Endodermal cell (in vitro differentiated cells): ENCODE measurements at regions not wholly inside any gene's neighbourhood (a gene's known extent, or its start where the extent isn't known, plus 50 kb on each side); places are given as distances from the start of the nearest gene placed in this dataset.

ENCODE experiments used
- DNase-seq: peaks from one replicate; pipeline ENCODE4 v3.0.0-alpha.2; 2017
- H3K27ac ChIP-seq: 2 replicates; pipeline ENCODE4 v1.5.1; 2013; ENCODE audit warnings: mild to moderate bottlenecking, low read depth, low read length, moderate library complexity
- H3K27me3 ChIP-seq: 2 replicates; pipeline ENCODE4 v1.6.1; 2013; ENCODE audit warnings: mild to moderate bottlenecking, low read length, moderate library complexity; ENCODE audit not compliant: insufficient read depth, control insufficient read depth, poor library complexity, severe bottlenecking
- H3K36me3 ChIP-seq: 2 replicates; pipeline ENCODE4 v1.7.0; 2013; ENCODE audit warnings: mild to moderate bottlenecking, low read length, moderate library complexity; ENCODE audit not compliant: control insufficient read depth, insufficient read depth
- H3K4me1 ChIP-seq: one replicate; pipeline ENCODE4 v1.7.0; 2013; ENCODE audit warnings: low read length; ENCODE audit not compliant: control insufficient read depth, insufficient read depth
- H3K4me3 ChIP-seq: 2 replicates; pipeline ENCODE4 v1.5.1; 2013; ENCODE audit warnings: mild to moderate bottlenecking, low read length, moderate library complexity
- H3K9ac ChIP-seq: 2 replicates; pipeline ENCODE4 v1.6.1; 2013; ENCODE audit warnings: mild to moderate bottlenecking, low read length, moderate library complexity; ENCODE audit not compliant: poor library complexity, severe bottlenecking; ENCODE audit errors: extremely low read depth
- H3K9me3 ChIP-seq: 2 replicates; pipeline ENCODE4 v1.6.1; 2013; ENCODE audit warnings: mild to moderate bottlenecking, low read length, moderate library complexity; ENCODE audit not compliant: control insufficient read depth
- H3K27ac Mint-ChIP-seq: 2 replicates; pipeline ENCODE4 v1.8.0; 2020; ENCODE audit warnings: mixed read lengths
- H3K27me3 Mint-ChIP-seq: 2 replicates; pipeline ENCODE4 v1.8.0; 2021; ENCODE audit warnings: mild to moderate bottlenecking, mixed read lengths; ENCODE audit not compliant: insufficient read depth
- H3K36me3 Mint-ChIP-seq: 2 replicates; pipeline ENCODE4 v1.8.0; 2020; ENCODE audit warnings: low read depth, mixed read lengths
- H3K4me1 Mint-ChIP-seq: 2 replicates; pipeline ENCODE4 v1.8.0; 2020; ENCODE audit warnings: mixed read lengths
- H3K4me3 Mint-ChIP-seq: 2 replicates; pipeline ENCODE4 v1.8.0; 2020; ENCODE audit warnings: mild to moderate bottlenecking, moderate library complexity, mixed read lengths
- H3K9me3 Mint-ChIP-seq: 2 replicates; pipeline ENCODE4 v1.8.0; 2020; ENCODE audit warnings: mild to moderate bottlenecking, mixed read lengths
- WGBS, 2 experiments: methylation state at CpG; one replicate each; pipeline versions ENCODE4 v1.1.5 to v1.1.7; 2013; ENCODE audit warnings: missing lambda C conversion rate in 2 of 2, mixed read lengths in 1 of 2; ENCODE audit not compliant: insufficient coverage in 1 of 2, insufficient read length in 1 of 2; 5-methylcytosine and 5-hydroxymethylcytosine counted together
- TF ChIP-seq, protein P1 (sequence below): fragments of 200-600 bp; sonication (generic); conservative IDR thresholded peaks from 2 replicates; pipeline ENCODE4 v1.5.0; 2021; ENCODE audit warnings: antibody characterized with exemption, mild to moderate bottlenecking

DNA sequence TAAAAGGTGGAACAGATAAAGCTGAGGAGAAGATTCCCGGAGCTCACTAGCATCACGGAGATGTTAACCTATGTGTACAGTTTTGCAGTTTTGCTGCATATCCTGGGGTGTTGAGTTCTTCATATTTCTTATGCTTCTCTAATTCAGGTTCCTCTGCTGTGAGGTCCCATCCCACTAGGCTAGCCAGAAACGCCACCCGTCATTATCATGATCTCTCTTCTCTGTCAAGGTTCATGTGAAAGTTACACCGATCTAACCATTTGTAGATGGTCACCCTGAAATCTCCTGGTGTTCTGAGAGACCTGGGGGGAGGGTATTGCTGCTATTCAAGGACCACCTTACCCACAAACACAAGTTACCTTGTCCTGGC is 136.3 kb downstream of the CCDC71L start:
- DNase-seq: no peak
- Mint-ChIP-seq H3K4me1 (peaks cover 10% of the 10 kb centered on the region), H3K27ac (no peak overlapping the region)

DNA sequence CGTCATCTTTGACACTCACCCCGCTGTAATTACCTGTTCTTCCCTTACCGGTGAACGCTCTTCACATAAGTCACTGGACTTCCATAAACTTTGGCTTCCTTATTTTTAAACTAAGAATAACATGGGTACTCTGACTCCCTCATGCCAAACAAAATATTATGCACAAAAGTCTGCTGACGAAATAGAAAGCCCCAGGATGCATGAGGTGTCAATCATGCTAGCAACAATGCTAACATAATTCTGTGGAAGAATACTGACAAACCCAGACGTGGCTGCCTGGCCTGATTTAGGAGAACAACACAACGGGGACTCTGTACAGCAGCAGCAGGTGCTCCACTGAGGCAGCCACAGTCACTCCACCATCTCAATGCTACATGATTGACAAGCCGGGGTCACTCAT is 137.5 kb downstream of the CCDC71L start:
- no peaks in the 10 kb centered on the region for H3K27me3 ChIP-seq
- WGBS, 2 experiments: 93 to 98% methylated on average over 7 to 8 of the region's 8 CpGs
- Mint-ChIP-seq H3K36me3 (no peaks in the 10 kb centered on the region), H3K9me3 (no peaks in the 10 kb centered on the region), H3K27ac (no peak overlapping the region), H3K27me3 (no peaks in the 10 kb centered on the region), H3K4me3 (no peak overlapping the region), H3K4me1 (peaks cover 20% of the 10 kb centered on the region)
- TF ChIP-seq, protein P1, sequence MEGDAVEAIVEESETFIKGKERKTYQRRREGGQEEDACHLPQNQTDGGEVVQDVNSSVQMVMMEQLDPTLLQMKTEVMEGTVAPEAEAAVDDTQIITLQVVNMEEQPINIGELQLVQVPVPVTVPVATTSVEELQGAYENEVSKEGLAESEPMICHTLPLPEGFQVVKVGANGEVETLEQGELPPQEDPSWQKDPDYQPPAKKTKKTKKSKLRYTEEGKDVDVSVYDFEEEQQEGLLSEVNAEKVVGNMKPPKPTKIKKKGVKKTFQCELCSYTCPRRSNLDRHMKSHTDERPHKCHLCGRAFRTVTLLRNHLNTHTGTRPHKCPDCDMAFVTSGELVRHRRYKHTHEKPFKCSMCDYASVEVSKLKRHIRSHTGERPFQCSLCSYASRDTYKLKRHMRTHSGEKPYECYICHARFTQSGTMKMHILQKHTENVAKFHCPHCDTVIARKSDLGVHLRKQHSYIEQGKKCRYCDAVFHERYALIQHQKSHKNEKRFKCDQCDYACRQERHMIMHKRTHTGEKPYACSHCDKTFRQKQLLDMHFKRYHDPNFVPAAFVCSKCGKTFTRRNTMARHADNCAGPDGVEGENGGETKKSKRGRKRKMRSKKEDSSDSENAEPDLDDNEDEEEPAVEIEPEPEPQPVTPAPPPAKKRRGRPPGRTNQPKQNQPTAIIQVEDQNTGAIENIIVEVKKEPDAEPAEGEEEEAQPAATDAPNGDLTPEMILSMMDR: no peak
- peaks cover 6% of the 10 kb centered on the region for H3K9me3 ChIP-seq
- no peak overlapping the region for H3K27ac ChIP-seq
- no peak for DNase-seq
- no peaks in the 10 kb centered on the region for H3K4me1 ChIP-seq
- no peak overlapping the region for H3K4me3 ChIP-seq
- no peak overlapping the region for H3K9ac ChIP-seq
- no peaks in the 10 kb centered on the region for H3K36me3 ChIP-seq

More for the DNA sequence above, 136.3 kb downstream of the CCDC71L start:
- Mint-ChIP-seq H3K27me3 (no peaks in the 10 kb centered on the region), H3K9me3 (no peaks in the 10 kb centered on the region), H3K36me3 (no peaks in the 10 kb centered on the region), H3K4me3 (no peak overlapping the region)
- Histone ChIP-seq H3K4me3 (no peak overlapping the region), H3K9ac (no peak overlapping the region), H3K9me3 (peaks cover 6% of the 10 kb centered on the region), H3K4me1 (no peaks in the 10 kb centered on the region), H3K27ac (no peak overlapping the region), H3K27me3 (no peaks in the 10 kb centered on the region), H3K36me3 (no peaks in the 10 kb centered on the region)
- TF ChIP-seq, protein P1: no peak
- 97 to 100% methylated on average over 4 to 5 of the region's 5 CpGs for WGBS, 2 experiments

DNA sequence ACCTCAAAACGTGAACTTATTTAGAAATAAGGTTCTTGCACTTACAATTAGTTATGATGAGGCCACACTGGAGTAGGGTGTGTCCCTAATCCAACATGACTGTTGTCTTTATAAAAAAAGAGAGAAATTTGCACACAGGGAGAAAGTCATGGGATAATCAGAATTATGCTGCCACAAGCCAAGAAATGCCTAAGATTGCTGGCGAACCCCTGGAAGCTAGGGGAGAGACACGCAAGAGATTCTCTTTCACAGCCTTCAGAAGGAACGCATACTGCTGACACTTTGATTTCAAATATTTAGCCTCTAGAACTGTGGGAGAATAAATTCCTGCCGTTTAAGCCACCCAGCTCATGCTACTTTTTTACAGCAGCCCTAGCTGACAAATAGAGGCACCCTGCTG is 138.3 kb downstream of the CCDC71L start:
- no peak overlapping the region for H3K27ac Mint-ChIP-seq
- H3K27me3 Mint-ChIP-seq: no peaks in the 10 kb centered on the region
- 95 to 96% methylated on average over 4 to 5 of the region's 5 CpGs for WGBS, 2 experiments
- Histone ChIP-seq H3K9me3 (peaks cover 10% of the 10 kb centered on the region), H3K4me1 (no peaks in the 10 kb centered on the region), H3K27ac (no peak overlapping the region), H3K4me3 (no peak overlapping the region), H3K36me3 (no peaks in the 10 kb centered on the region), H3K9ac (no peak overlapping the region), H3K27me3 (no peaks in the 10 kb centered on the region)
- peaks cover 4% of the 10 kb centered on the region for H3K9me3 Mint-ChIP-seq
- H3K36me3 Mint-ChIP-seq: no peaks in the 10 kb centered on the region
- H3K4me1 Mint-ChIP-seq: peaks cover 20% of the 10 kb centered on the region
- H3K4me3 Mint-ChIP-seq: no peak overlapping the region
- no peak for DNase-seq
- TF ChIP-seq, protein P1: no peak
